NCI-H1417 (cell line): ENCODE measurements at regions not wholly inside any gene's neighbourhood (a gene's known extent, or its start where the extent isn't known, plus 50 kb on each side); places are given as distances from the start of the nearest gene placed in this dataset.

Experiments
- DNase-seq, 3 experiments: peaks; one replicate each; lab custom pipeline; 2025; lab: John Stamatoyannopoulos, UW

GRCh38 chr12:43665091-43665490, 93.5 kb downstream of the PUS7L start:
- DNase-seq, result no peak

DNA sequence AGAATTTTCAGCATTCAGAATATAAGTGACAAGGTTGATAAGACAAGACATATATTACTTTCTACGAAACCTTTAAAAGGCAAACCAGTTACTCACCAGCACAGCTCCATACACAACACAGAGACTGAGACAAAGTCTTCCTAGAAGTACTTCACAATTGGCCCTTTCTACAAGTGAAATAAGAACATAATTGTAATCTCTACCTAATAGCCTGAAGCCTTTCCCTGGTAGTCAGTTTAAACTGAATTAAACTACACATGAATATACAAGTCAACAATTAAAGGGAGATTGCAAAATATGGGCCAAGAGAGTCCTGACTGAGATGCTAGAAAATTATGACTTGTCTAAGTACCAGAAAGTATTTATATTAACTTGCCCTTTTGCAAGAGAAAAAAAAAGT, 95.9 kb downstream of the PUS7L start:
- DNase-seq, result peak in 1 of 3 experiments; percentile 11

- DNase-seq, result no peak
Observed at GRCh38 chr12:43655586-43655985, 103.0 kb downstream of the PUS7L start.

DNA sequence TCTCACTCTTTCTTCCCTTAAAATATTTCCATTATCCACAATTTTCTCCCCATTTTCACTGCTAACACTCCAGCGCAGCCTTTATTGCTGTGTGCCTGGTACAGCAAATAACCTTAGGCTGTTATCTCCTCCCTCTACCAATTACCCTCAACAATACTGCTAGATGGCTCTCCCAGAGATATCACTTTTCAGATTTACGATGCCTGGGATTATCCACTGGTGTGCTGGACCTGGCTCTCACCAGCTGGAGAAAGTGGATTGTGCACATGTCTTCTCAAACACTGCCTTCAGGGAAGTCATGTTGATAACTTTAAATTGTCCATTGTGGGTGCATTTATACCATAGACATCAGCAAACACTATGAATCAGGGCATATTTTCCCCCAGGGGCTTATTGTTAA, 101.9 kb upstream of the ADAMTS20 start:
- peak in 2 of 3 experiments; percentile 48 to 87 for DNase-seq

DNA sequence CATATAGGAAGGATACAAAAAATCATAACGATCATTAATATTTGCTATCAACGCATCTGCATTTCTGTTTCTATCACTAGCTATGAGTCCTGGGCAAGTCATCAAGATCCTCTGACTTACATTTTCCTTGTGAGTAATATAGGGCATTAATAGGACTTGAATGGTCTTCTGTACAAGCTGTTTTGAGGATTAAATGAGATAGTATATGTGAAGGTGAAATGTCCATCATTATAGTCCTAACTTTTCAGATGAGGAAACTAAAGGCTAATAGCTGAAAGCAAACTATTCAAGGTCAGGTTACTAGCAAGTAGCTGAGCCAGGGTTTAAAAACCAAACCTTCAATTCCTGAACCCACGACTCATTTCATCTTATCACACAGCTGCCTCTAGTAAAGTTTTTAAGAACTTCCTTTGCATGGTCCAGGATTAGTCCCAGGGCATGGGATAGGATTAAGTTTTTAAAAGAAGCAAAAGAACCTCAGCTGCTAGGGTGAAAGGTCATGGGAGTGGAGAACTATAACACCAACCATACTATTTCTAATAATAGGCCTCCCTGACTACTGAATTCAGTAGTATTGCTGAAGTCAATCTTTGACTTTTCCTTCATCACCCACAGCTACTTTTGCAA, 101.4 kb upstream of the ADAMTS20 start:
- DNase-seq, result peak in 1 of 3 experiments; percentile 26

GRCh38 chr12:43648636-43649035, 96.6 kb upstream of the ADAMTS20 start:
- no peak for DNase-seq

GRCh38 chr12:43638806-43639205, 86.8 kb upstream of the ADAMTS20 start:
- DNase-seq, result peak in 2 of 3 experiments; percentile 14 to 54

DNA sequence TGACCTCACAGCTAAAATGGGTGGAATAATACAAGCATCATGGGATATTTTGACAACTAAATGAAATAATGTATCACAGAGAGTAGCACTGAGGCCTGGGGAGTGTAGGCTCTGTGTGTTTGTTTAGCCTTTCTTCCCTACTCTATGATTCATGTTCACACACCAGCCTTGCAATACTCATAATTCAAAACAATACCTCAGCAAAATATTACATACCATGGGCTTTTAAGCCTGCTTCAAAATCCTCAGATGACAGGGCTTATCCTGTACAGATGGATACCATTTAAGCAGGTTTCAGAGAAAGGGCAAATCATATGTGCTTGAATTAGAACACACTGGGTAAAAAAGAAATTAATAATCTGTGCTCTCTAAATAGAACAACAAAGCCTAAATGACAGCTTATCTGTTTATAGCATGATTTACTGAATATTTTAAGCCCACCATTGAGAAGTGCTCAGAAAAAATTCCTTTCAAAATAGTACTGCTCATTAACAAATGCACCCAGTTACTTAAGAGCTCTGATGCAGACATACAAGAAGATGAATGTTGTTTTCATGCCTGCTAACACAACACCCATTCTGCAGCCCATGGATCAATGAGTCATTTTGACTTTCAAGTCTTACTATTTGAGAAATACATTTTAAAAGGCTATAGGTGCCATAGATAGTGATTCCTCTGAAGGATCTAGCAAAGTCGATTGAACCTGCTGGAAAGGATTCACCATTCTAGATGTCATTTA, 84.9 kb upstream of the ADAMTS20 start:
- no peak for DNase-seq

DNA sequence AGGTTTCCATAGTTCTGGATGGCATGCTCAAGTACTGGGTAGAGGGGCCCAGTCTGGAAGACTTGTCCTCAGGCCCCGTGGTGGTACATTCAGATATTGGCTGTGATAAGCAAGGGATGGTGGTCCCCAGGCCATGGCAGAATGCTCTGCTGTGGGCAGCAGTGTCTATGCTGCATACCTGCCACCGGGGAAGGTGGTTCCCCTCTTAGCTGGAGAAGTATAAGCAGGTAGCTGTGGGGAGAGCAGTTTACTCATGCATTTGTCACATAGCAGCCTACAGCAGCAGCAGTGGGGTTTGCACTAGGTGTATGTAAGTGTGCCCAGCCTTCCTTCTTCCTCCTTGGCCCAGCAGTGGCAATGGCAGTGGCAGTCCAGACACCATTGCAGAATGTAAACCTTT, 69.3 kb upstream of the ADAMTS20 start:
- no peak for DNase-seq

DNA sequence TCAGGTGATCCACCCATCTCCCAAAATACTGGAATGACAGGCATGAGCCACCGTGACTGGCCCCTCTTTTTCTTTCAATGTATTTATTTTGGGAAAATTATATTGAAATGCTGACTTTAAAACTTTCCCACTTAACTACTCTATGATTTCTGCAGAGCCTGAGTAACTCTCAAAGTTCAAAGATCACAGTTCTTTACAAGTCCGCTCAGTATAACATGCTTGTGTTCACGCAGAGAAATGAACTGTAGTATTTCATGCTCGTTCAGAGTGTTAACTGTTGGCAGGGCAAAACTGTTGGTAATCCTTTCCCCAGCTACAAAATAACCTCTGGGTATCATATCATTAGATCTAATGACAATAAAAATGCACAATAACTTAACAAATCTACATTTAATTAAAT, 50.7 kb upstream of the ADAMTS20 start:
- no peak for DNase-seq
